ENCODE measurements at regions not wholly inside any gene's neighbourhood (a gene's known extent, or its start where the extent isn't known, plus 50 kb on each side); places are given as distances from the start of the nearest gene placed in this dataset.

- H3K4me3 ChIP-seq (replicated peaks; ENCODE audit: low read depth, low read length): no peak overlapping the region
- DNase-seq (ENCODE audit: extremely low read depth, low read depth): no peak
- TF ChIP-seq, protein P1, sequence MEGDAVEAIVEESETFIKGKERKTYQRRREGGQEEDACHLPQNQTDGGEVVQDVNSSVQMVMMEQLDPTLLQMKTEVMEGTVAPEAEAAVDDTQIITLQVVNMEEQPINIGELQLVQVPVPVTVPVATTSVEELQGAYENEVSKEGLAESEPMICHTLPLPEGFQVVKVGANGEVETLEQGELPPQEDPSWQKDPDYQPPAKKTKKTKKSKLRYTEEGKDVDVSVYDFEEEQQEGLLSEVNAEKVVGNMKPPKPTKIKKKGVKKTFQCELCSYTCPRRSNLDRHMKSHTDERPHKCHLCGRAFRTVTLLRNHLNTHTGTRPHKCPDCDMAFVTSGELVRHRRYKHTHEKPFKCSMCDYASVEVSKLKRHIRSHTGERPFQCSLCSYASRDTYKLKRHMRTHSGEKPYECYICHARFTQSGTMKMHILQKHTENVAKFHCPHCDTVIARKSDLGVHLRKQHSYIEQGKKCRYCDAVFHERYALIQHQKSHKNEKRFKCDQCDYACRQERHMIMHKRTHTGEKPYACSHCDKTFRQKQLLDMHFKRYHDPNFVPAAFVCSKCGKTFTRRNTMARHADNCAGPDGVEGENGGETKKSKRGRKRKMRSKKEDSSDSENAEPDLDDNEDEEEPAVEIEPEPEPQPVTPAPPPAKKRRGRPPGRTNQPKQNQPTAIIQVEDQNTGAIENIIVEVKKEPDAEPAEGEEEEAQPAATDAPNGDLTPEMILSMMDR (IDR thresholded peaks at IDR 0.05; ENCODE audit: low read depth, low read length, missing control alignments): no peak
Observed at GRCh38 chr10:44627591-44628354, 242.9 kb upstream of the CXCL12 start.

GRCh38 chr10:44628921-44629320, 244.0 kb upstream of the CXCL12 start:
- DNase-seq (ENCODE audit: extremely low read depth, low read depth): peak; percentile 39
- TF ChIP-seq, protein P1 (IDR thresholded peaks at IDR 0.05; ENCODE audit: low read depth, low read length, missing control alignments): no peak
- H3K4me3 ChIP-seq (replicated peaks; ENCODE audit: low read depth, low read length): no peak overlapping the region

DNA sequence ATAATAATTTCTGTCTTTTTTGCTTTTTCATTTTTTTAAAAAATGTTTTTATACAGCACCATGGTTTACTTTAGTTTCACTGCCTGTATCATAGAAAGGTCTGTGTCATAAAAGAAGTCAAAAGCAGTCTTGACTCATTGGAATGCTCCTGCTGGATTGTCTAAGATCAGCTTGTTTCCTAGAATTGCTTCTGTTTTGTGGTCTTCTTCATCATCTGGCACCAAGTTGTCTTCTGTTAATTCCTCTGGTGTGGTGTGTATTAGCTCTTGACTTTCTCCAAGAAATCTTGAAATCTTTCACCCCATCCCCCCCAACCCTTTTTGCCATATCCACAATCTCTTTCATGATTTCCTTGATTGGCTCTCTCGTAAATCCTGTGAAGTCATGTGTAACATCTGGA, 250.3 kb upstream of the CXCL12 start:
- H3K4me3 ChIP-seq (replicated peaks; ENCODE audit: low read depth, low read length): no peak overlapping the region
- no peak for DNase-seq (ENCODE audit: extremely low read depth, low read depth)
- TF ChIP-seq, protein P1 (IDR thresholded peaks at IDR 0.05; ENCODE audit: low read depth, low read length, missing control alignments): no peak

GRCh38 chr10:44636625-44637024, 251.7 kb upstream of the CXCL12 start:
- H3K4me3 ChIP-seq (replicated peaks; ENCODE audit: low read depth, low read length): no peak overlapping the region
- TF ChIP-seq, protein P1 (IDR thresholded peaks at IDR 0.05; ENCODE audit: low read depth, low read length, missing control alignments): no peak
- DNase-seq (ENCODE audit: extremely low read depth, low read depth): no peak

DNA sequence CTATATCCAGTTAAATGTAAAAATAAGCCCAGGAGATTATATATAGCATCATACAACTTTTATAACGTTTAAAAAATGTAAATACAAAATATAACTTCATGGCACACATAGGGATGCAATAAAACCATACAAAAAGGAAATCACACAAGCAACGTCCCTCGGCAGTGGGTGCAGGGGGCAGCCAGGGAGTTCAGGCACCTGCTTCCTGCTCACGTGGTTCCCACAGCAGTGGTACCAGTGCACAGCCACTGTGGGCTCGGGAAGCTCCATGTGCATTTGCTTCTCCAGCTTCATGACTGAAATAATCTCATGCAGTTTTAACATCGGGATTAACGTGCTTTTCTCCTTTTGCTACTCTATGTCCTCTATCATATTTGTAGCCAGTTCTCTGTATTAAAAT, 255.5 kb upstream of the CXCL12 start:
- TF ChIP-seq, protein P1 (IDR thresholded peaks at IDR 0.05; ENCODE audit: low read depth, low read length, missing control alignments): no peak
- H3K4me3 ChIP-seq (replicated peaks; ENCODE audit: low read depth, low read length): no peak overlapping the region
- no peak for DNase-seq (ENCODE audit: extremely low read depth, low read depth)

GRCh38 chr10:44647473-44647872, 262.6 kb upstream of the CXCL12 start:
- DNase-seq (ENCODE audit: extremely low read depth, low read depth): no peak
- H3K4me3 ChIP-seq (replicated peaks; ENCODE audit: low read depth, low read length): no peak overlapping the region
- TF ChIP-seq, protein P1 (IDR thresholded peaks at IDR 0.05; ENCODE audit: low read depth, low read length, missing control alignments): no peak
